GM13976 (cell line): ENCODE measurements at regions not wholly inside any gene's neighbourhood (a gene's known extent, or its start where the extent isn't known, plus 50 kb on each side); places are given as distances from the start of the nearest gene placed in this dataset.

Source experiments
- DNase-seq: peaks from one replicate; pipeline ENCODE4 v3.0.0; 2012; ENCODE audit warnings: low spot score
- CTCF ChIP-seq: IDR thresholded peaks from 2 replicates; pipeline ENCODE4 v1.5.1; 2012; ENCODE audit warnings: borderline replicate concordance, mild to moderate bottlenecking; ENCODE audit not compliant: insufficient read depth; ENCODE audit errors: extremely low read depth, missing control alignments, control extremely low read depth
- in situ Hi-C: fragments of 300-500 bp; cut with MboI; formaldehyde crosslinking; loops from one replicate; pipeline ENCODE4 v1.12.0; 2022; ENCODE audit warnings: low sequenced_read_pairs, mixed read lengths, inconsistent platforms; ENCODE audit not compliant: unreplicated experiment

- in situ Hi-C loops, result no loop called here
- no peak for DNase-seq
- no peak for TF ChIP-seq CTCF
These were observed 817.8 kb downstream of the TUSC7 start for GRCh38 chr3:117527346-117527745.

DNA sequence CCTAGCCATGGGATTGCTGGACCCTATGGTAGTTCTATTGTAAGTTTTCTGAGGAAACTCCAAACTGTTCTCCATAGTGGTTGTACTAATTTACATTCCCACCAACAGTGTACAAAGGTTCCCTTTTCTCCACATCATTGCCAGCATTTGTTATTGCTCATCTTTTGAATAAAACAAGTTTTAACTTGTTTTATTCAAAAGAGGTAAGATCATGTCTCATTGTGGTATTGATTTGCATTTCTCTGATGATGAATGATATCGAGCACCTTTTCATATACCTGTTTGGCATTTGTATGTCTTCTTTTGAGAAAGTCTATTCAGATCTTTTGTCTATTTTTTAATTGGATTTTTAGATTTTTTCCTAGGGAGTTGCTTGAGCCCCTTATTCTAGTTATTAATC lies 819.1 kb downstream of the TUSC7 start:
- DNase-seq, result no peak
- in situ Hi-C loops, result no loop called here
- no peak for TF ChIP-seq CTCF

DNA sequence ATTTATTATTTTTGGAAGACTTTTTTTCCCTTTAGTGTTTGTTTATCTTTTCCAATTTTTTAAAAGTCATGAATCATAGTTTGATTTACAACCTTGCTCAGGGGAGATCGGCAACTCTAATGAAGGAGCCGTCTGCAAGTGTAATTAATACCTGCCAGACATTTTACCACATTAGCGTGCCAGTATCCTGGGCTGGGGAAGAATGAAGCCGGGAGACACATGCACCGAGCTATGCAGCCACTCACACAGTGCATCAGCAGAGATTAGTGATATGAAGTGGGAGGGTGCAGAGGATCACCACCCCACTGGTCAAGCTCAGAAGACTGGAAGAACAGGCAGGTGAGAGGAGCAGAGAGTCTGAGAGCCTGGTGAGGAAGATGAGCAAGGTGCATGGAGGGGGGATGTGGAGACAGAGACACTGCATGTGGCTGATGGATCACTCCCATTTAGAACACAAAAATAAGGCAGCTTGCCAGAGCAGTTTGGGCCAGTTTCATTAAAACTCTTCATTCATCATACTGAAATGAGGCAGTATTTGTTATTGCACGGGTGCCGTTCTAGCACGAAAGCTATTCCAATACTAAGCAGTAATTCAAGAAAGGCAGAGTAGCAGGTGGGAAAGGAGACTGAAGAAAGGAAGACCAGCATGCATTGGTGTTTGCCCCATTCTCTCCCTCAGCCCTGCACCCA lies 821.6 kb downstream of the TUSC7 start:
- DNase-seq, result no peak
- in situ Hi-C loops, result no loop called here
- no peak for TF ChIP-seq CTCF

GRCh38 chr3:117532268-117532667 lies 822.7 kb downstream of the TUSC7 start:
- DNase-seq, result no peak
- in situ Hi-C loops, result no loop called here
- no peak for TF ChIP-seq CTCF

- in situ Hi-C loops, result no loop called here
- TF ChIP-seq CTCF, result no peak
- DNase-seq, result no peak
These were observed 824.6 kb downstream of the TUSC7 start for GRCh38 chr3:117534138-117534537.

GRCh38 chr3:117536006-117536405 lies 826.4 kb downstream of the TUSC7 start:
- DNase-seq, result no peak
- no peak for TF ChIP-seq CTCF
- in situ Hi-C loops, result no loop called here

DNA sequence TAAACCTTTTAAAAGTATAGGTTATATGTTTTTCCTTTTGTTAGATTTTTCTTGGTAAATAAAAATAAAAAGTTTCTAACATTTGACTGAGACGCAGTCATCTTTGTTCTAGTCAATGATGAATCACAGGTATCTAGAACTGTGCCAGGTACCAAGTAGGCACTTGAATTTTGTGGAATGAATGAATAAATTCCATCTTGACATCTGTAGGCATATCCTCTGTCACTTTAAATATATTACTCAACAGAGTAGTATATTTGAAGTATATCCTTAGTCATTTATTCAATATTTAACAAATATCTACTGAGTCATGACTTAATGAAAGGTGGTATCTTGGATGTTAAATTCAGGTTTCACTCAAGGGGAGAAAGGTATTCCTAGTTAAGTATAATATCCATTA lies 828.4 kb downstream of the TUSC7 start:
- TF ChIP-seq CTCF, result no peak
- in situ Hi-C loops, result no loop called here
- DNase-seq, result no peak
